Nephron progenitor cell (in vitro differentiated cells): ENCODE measurements at regions not wholly inside any gene's neighbourhood (a gene's known extent, or its start where the extent isn't known, plus 50 kb on each side); places are given as distances from the start of the nearest gene placed in this dataset.

ENCODE experiments used
- DNase-seq: peaks from one replicate; pipeline ENCODE4 v3.0.0; 2021
- H3K27ac Mint-ChIP-seq: 2 replicates; pipeline ENCODE4 v1.8.0; 2021; ENCODE audit warnings: mild to moderate bottlenecking, moderate library complexity, mixed read lengths
- H3K27me3 Mint-ChIP-seq: 2 replicates; pipeline ENCODE4 v1.8.0; 2021; ENCODE audit warnings: mild to moderate bottlenecking, low read depth, mixed read lengths; ENCODE audit not compliant: poor library complexity
- H3K36me3 Mint-ChIP-seq: 2 replicates; pipeline ENCODE4 v1.8.0; 2021; ENCODE audit warnings: low read depth, mixed read lengths
- H3K4me1 Mint-ChIP-seq: 2 replicates; pipeline ENCODE4 v1.8.0; 2021; ENCODE audit warnings: mixed read lengths
- H3K4me3 Mint-ChIP-seq: 2 replicates; pipeline ENCODE4 v1.8.0; 2021; ENCODE audit warnings: mild to moderate bottlenecking, moderate library complexity, mixed read lengths
- H3K9me3 Mint-ChIP-seq: 2 replicates; pipeline ENCODE4 v1.8.0; 2021; ENCODE audit warnings: mild to moderate bottlenecking, moderate library complexity, mixed read lengths
- CTCF ChIP-seq: fragments of 200-600 bp; sonication (generic); IDR thresholded peaks from 2 replicates; pipeline ENCODE4 v1.5.0; 2021; ENCODE audit warnings: antibody characterized with exemption

DNA sequence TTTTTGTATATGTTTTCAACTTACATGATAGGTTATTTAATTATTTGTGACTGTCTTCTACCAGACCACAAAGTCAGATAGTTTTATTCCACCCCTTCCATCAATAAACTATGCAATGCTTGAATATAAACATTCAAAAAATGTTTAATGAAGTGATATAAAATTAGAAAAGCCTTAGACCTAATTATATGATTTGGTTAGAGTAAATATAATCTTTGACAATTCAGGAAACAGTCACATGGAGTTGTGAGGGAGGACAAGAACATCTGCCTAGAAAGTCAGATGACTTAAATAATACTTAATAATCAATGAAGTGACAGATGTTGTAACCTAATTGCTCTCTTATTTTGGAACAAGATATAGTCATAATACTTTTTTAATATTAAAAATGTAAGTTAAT lies 710.3 kb downstream of the ZBBX start:
- no peak overlapping the region for H3K27ac Mint-ChIP-seq
- no peaks in the 10 kb centered on the region for H3K36me3 Mint-ChIP-seq
- no peaks in the 10 kb centered on the region for H3K9me3 Mint-ChIP-seq
- H3K4me1 Mint-ChIP-seq = no peaks in the 10 kb centered on the region
- H3K27me3 Mint-ChIP-seq = no peaks in the 10 kb centered on the region
- no peak overlapping the region for H3K4me3 Mint-ChIP-seq
- TF ChIP-seq CTCF = no peak
- no peak for DNase-seq

- no peaks in the 10 kb centered on the region for H3K36me3 Mint-ChIP-seq
- TF ChIP-seq CTCF = no peak
- H3K27ac Mint-ChIP-seq = no peak overlapping the region
- H3K9me3 Mint-ChIP-seq = peaks cover 20% of the 10 kb centered on the region
- H3K27me3 Mint-ChIP-seq = no peaks in the 10 kb centered on the region
- DNase-seq = no peak
- no peak overlapping the region for H3K4me3 Mint-ChIP-seq
- no peaks in the 10 kb centered on the region for H3K4me1 Mint-ChIP-seq
Observed at GRCh38 chr3:166663194-166663593, 716.9 kb downstream of the ZBBX start.

- no peaks in the 10 kb centered on the region for H3K36me3 Mint-ChIP-seq
- H3K9me3 Mint-ChIP-seq = peaks cover 20% of the 10 kb centered on the region
- DNase-seq = no peak
Observed at GRCh38 chr3:166661621-166662020, 718.5 kb downstream of the ZBBX start.

GRCh38 chr3:166660962-166661361 lies 719.1 kb downstream of the ZBBX start:
- DNase-seq = no peak
- no peaks in the 10 kb centered on the region for H3K4me1 Mint-ChIP-seq
- no peak overlapping the region for H3K4me3 Mint-ChIP-seq
- no peak for TF ChIP-seq CTCF
- peaks cover 20% of the 10 kb centered on the region for H3K9me3 Mint-ChIP-seq
- no peaks in the 10 kb centered on the region for H3K36me3 Mint-ChIP-seq
- no peaks in the 10 kb centered on the region for H3K27me3 Mint-ChIP-seq
- no peak overlapping the region for H3K27ac Mint-ChIP-seq

More at GRCh38 chr3:166661621-166662020, 718.5 kb downstream of the ZBBX start:
- Mint-ChIP-seq H3K4me3 (no peak overlapping the region), H3K27me3 (no peaks in the 10 kb centered on the region), H3K27ac (no peak overlapping the region), H3K4me1 (no peaks in the 10 kb centered on the region)
- no peak for TF ChIP-seq CTCF

- no peak for DNase-seq
- Mint-ChIP-seq H3K36me3 (no peaks in the 10 kb centered on the region), H3K4me1 (no peaks in the 10 kb centered on the region), H3K9me3 (no peaks in the 10 kb centered on the region), H3K27me3 (no peaks in the 10 kb centered on the region), H3K27ac (no peak overlapping the region), H3K4me3 (no peak overlapping the region)
- no peak for TF ChIP-seq CTCF
Observed at GRCh38 chr3:166637984-166638530, 742.0 kb downstream of the ZBBX start.

- no peak for TF ChIP-seq CTCF
- Mint-ChIP-seq H3K27me3 (no peaks in the 10 kb centered on the region), H3K27ac (no peak overlapping the region), H3K36me3 (no peaks in the 10 kb centered on the region), H3K4me3 (no peak overlapping the region), H3K4me1 (no peaks in the 10 kb centered on the region), H3K9me3 (no peaks in the 10 kb centered on the region)
- DNase-seq = no peak
Observed at GRCh38 chr3:166634091-166634746, 745.9 kb downstream of the ZBBX start.
